ENCODE measurements at regions not wholly inside any gene's neighbourhood (a gene's known extent, or its start where the extent isn't known, plus 50 kb on each side); places are given as distances from the start of the nearest gene placed in this dataset.

DNA sequence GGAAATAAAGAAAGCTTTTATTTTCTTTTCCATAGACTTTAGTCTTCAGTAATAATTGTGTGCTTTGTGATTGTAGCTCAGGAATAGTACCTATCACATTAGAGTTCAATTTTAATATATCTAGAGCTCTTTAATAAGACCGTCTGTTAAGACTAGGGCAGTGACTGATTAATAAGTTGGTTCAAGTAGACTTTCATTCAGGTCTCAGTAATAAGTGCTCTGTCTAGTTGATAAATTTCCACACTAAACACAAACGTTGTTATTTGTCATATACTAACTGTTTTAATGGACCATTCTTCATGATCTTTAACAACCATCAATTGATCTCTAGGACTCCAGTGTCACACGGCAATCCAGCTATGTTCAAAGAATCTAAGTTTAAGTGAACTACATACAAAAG, 474.5 kb upstream of the ADGRL2 start:
- DNase-seq, result no peak
- ATAC-seq (ENCODE audit: insufficient read depth, low FRiP score), result no peak
- no peaks in the 10 kb centered on the region for H3K27me3 ChIP-seq (ENCODE audit: control insufficient read depth in 3 of 3, insufficient read depth in 3 of 3, low read length in 2 of 3)
- H3K4me1 ChIP-seq (ENCODE audit: control insufficient read depth in 5 of 5, insufficient read depth in 5 of 5, low read length in 5 of 5), result peaks cover 0 to 4% (median 0%) of the 10 kb centered on the region in 5 donors
- no peaks in the 10 kb centered on the region for H3K36me3 ChIP-seq (ENCODE audit: control insufficient read depth in 4 of 4, insufficient read depth in 4 of 4, low read length in 4 of 4)
- no peak overlapping the region for H3K4me3 ChIP-seq
- no peaks in the 10 kb centered on the region for H3K9me3 ChIP-seq (ENCODE audit: control insufficient read depth in 4 of 4, insufficient read depth in 3 of 4, low read length in 3 of 4)
- H3K27ac ChIP-seq (ENCODE audit: low read depth in 1 of 2, low read length in 1 of 2), result no peak overlapping the region
- WGBS, 2 donors, result 84 to 86% methylated on average over 3 of the region's 3 CpGs
- no peak for TF ChIP-seq CTCF (IDR thresholded peaks at IDR 0.05; ENCODE audit: control extremely low read depth, extremely low read depth)
- H3K9ac ChIP-seq (ENCODE audit: insufficient read depth in 1 of 2, low read length in 2 of 2), result no peak overlapping the region

GRCh38 chr1:81325397-81325796, 475.3 kb upstream of the ADGRL2 start:
- no peaks in the 10 kb centered on the region for H3K27me3 ChIP-seq (ENCODE audit: control insufficient read depth in 3 of 3, insufficient read depth in 3 of 3, low read length in 2 of 3)
- H3K4me1 ChIP-seq (ENCODE audit: control insufficient read depth in 5 of 5, insufficient read depth in 5 of 5, low read length in 5 of 5), result peaks cover 0 to 8% (median 0%) of the 10 kb centered on the region in 5 donors
- no peak overlapping the region for H3K4me3 ChIP-seq
- H3K27ac ChIP-seq (ENCODE audit: low read depth in 1 of 2, low read length in 1 of 2), result no peak overlapping the region
- no peak for DNase-seq
- ATAC-seq (ENCODE audit: insufficient read depth, low FRiP score), result no peak
- H3K9me3 ChIP-seq (ENCODE audit: control insufficient read depth in 4 of 4, insufficient read depth in 3 of 4, low read length in 3 of 4), result no peaks in the 10 kb centered on the region
- no peaks in the 10 kb centered on the region for H3K36me3 ChIP-seq (ENCODE audit: control insufficient read depth in 4 of 4, insufficient read depth in 4 of 4, low read length in 4 of 4)
- TF ChIP-seq CTCF (IDR thresholded peaks at IDR 0.05; ENCODE audit: control extremely low read depth, extremely low read depth), result no peak
- 76 to 88% methylated on average over 3 of the region's 3 CpGs for WGBS, 2 donors
- H3K9ac ChIP-seq (ENCODE audit: insufficient read depth in 1 of 2, low read length in 2 of 2), result no peak overlapping the region

- no peak for DNase-seq
- peaks cover 0 to 4% (median 0%) of the 10 kb centered on the region in 4 donors for H3K36me3 ChIP-seq (ENCODE audit: control insufficient read depth in 4 of 4, insufficient read depth in 4 of 4, low read length in 4 of 4)
- H3K4me3 ChIP-seq, result no peak overlapping the region
- no peak overlapping the region for H3K9ac ChIP-seq (ENCODE audit: insufficient read depth in 1 of 2, low read length in 2 of 2)
- WGBS, 2 donors, result 96 to 98% methylated on average over 5 of the region's 5 CpGs
- H3K9me3 ChIP-seq (ENCODE audit: control insufficient read depth in 4 of 4, insufficient read depth in 3 of 4, low read length in 3 of 4), result no peaks in the 10 kb centered on the region
- no peak for TF ChIP-seq CTCF (IDR thresholded peaks at IDR 0.05; ENCODE audit: control extremely low read depth, extremely low read depth)
- H3K4me1 ChIP-seq (ENCODE audit: control insufficient read depth in 5 of 5, insufficient read depth in 5 of 5, low read length in 5 of 5), result peaks cover 0 to 8% (median 0%) of the 10 kb centered on the region in 5 donors
- H3K27me3 ChIP-seq (ENCODE audit: control insufficient read depth in 3 of 3, insufficient read depth in 3 of 3, low read length in 2 of 3), result no peaks in the 10 kb centered on the region
- ATAC-seq (ENCODE audit: insufficient read depth, low FRiP score), result no peak
- H3K27ac ChIP-seq (ENCODE audit: low read depth in 1 of 2, low read length in 1 of 2), result no peak overlapping the region
These were observed 476.9 kb upstream of the ADGRL2 start for GRCh38 chr1:81323862-81324261.

DNA sequence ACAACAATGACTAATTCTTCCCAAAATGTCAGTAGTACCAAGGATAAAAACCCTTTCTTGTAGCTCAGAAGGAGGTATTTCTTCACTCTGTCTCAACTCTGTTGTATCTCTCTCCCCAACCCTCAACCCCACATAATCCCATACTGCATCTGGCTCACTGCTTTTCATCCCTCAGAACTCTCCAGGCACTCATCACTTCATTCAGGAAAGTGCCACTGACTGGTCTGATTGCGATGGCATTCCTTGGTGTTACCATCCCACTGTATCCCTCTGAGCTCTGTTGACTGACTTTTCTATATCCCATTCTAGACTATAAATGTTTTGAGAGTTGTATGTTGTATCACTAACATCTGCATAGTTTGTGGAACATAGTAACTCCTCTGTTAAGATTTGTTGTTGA, 483.5 kb upstream of the ADGRL2 start:
- DNase-seq (no peak), ATAC-seq (ENCODE audit: insufficient read depth, low FRiP score) (no peak)
- no peak overlapping the region for H3K9ac ChIP-seq (ENCODE audit: insufficient read depth in 1 of 2, low read length in 2 of 2)
- WGBS, 2 donors, result 94 to 97% methylated on average over 1 of the region's 1 CpG
- H3K9me3 ChIP-seq (ENCODE audit: control insufficient read depth in 4 of 4, insufficient read depth in 3 of 4, low read length in 3 of 4), result no peaks in the 10 kb centered on the region
- H3K4me1 ChIP-seq (ENCODE audit: control insufficient read depth in 5 of 5, insufficient read depth in 5 of 5, low read length in 5 of 5), result peaks cover 0 to 20% (median 17%) of the 10 kb centered on the region in 5 donors
- H3K4me3 ChIP-seq, result no peak overlapping the region
- H3K27me3 ChIP-seq (ENCODE audit: control insufficient read depth in 3 of 3, insufficient read depth in 3 of 3, low read length in 2 of 3), result no peaks in the 10 kb centered on the region
- H3K27ac ChIP-seq (ENCODE audit: low read depth in 1 of 2, low read length in 1 of 2), result peak overlapping the region in 1 of 2 donors; percentile 1
- H3K36me3 ChIP-seq (ENCODE audit: control insufficient read depth in 4 of 4, insufficient read depth in 4 of 4, low read length in 4 of 4), result peaks cover 0 to 4% (median 0%) of the 10 kb centered on the region in 4 donors
- TF ChIP-seq CTCF (IDR thresholded peaks at IDR 0.05; ENCODE audit: control extremely low read depth, extremely low read depth), result no peak

All from lung (tissue), 11 donors.